B cell (primary cell): ENCODE measurements at regions not wholly inside any gene's neighbourhood (a gene's known extent, or its start where the extent isn't known, plus 50 kb on each side); places are given as distances from the start of the nearest gene placed in this dataset.

ENCODE experiments used
- CTCF ChIP-seq: fragments of 200-600 bp; IDR thresholded peaks from one replicate; pipeline ENCODE4 v1.8.0; 2022; ENCODE audit warnings: antibody characterized with exemption, mild to moderate bottlenecking
- EZH2 ChIP-seq: IDR thresholded peaks from 2 replicates; pipeline ENCODE4 v1.6.1; 2012; ENCODE audit warnings: borderline replicate concordance, low read depth, mild to moderate bottlenecking, moderate library complexity, low read length; ENCODE audit not compliant: insufficient read depth, poor library complexity, severe bottlenecking

DNA sequence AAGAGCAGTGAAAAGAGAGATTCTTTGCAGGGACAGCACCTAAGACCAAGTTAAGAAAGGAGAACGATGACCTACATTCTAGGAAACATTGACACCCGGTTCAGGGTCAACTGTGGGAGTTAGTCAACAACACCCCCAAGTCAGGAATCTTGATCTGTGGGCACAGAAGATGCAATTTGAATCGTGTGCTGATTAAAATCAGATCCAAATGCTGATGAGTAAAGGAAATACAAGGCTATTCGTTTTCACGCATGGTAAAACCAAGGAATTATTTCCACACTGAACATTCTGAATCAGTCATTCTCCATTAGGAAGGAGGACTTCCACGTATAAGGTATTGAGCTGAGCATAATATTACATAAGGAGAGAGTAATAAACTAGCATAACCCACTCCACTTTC is 124.2 kb downstream of the COPS8 start:
- no peak for TF ChIP-seq CTCF
- TF ChIP-seq EZH2: no peak
